GM23338 (cell line): ENCODE measurements at regions not wholly inside any gene's neighbourhood (a gene's known extent, or its start where the extent isn't known, plus 50 kb on each side); places are given as distances from the start of the nearest gene placed in this dataset.

Source experiments
- CTCF ChIP-seq, 2 experiments: fragments of 200-600 bp in 1 of 2; sonication (generic) in 1 of 2; conservative IDR thresholded peaks; 2 replicates each; pipeline versions ENCODE4 v1.5.1 to v1.6.1; 2016 to 2017; ENCODE audit warnings: antibody characterized with exemption in 2 of 2, low read depth in 2 of 2, mild to moderate bottlenecking in 2 of 2, moderate library complexity in 1 of 2
- EZH2phosphoT487 ChIP-seq: fragments of 200-600 bp; sonication (generic); IDR thresholded peaks from one replicate; pipeline ENCODE4 v1.8.1; 2018; ENCODE audit warnings: antibody characterized with exemption; ENCODE audit not compliant: unreplicated experiment
- REST ChIP-seq: IDR thresholded peaks from one replicate; pipeline ENCODE4 v1.6.1; 2018; ENCODE audit warnings: antibody characterized with exemption; ENCODE audit not compliant: unreplicated experiment

- TF ChIP-seq CTCF (conservative IDR thresholded peaks at IDR 0.05; ENCODE audit: low read depth in 2 of 2) (no peak), EZH2phosphoT487 (no peak), REST (no peak)
These were observed 467.9 kb upstream of the SYT4 start for GRCh38 chr18:43744960-43745745.
